Glutamatergic neuron (in vitro differentiated cells): ENCODE measurements at regions not wholly inside any gene's neighbourhood (a gene's known extent, or its start where the extent isn't known, plus 50 kb on each side); places are given as distances from the start of the nearest gene placed in this dataset.

Source experiments
- DNase-seq: peaks from one replicate; pipeline ENCODE4 v3.0.0; 2022
- H3K27ac Mint-ChIP-seq: one replicate; pipeline ENCODE4 v1.8.0; 2020; ENCODE audit warnings: mild to moderate bottlenecking, mixed read lengths, inconsistent platforms; ENCODE audit not compliant: unreplicated experiment
- H3K27me3 Mint-ChIP-seq: one replicate; pipeline ENCODE4 v1.8.0; 2020; ENCODE audit warnings: mild to moderate bottlenecking, moderate library complexity, mixed read lengths, inconsistent platforms; ENCODE audit not compliant: unreplicated experiment
- H3K36me3 Mint-ChIP-seq: one replicate; pipeline ENCODE4 v1.8.0; 2020; ENCODE audit warnings: mild to moderate bottlenecking, mixed read lengths, inconsistent platforms; ENCODE audit not compliant: unreplicated experiment
- H3K4me1 Mint-ChIP-seq: one replicate; pipeline ENCODE4 v1.8.0; 2020; ENCODE audit warnings: mild to moderate bottlenecking, low read depth, mixed read lengths, inconsistent platforms; ENCODE audit not compliant: unreplicated experiment
- H3K4me3 Mint-ChIP-seq: one replicate; pipeline ENCODE4 v1.8.0; 2020; ENCODE audit warnings: mild to moderate bottlenecking, mixed read lengths, inconsistent platforms; ENCODE audit not compliant: unreplicated experiment
- H3K9me3 Mint-ChIP-seq: one replicate; pipeline ENCODE4 v1.8.0; 2020; ENCODE audit warnings: mild to moderate bottlenecking, moderate library complexity, mixed read lengths, inconsistent platforms; ENCODE audit not compliant: unreplicated experiment
- TF ChIP-seq, protein P1 (sequence below): fragments of 200-600 bp; sonication (generic); IDR thresholded peaks from one replicate; pipeline ENCODE4 v1.5.0; 2021; ENCODE audit not compliant: partially characterized antibody, unreplicated experiment

DNA sequence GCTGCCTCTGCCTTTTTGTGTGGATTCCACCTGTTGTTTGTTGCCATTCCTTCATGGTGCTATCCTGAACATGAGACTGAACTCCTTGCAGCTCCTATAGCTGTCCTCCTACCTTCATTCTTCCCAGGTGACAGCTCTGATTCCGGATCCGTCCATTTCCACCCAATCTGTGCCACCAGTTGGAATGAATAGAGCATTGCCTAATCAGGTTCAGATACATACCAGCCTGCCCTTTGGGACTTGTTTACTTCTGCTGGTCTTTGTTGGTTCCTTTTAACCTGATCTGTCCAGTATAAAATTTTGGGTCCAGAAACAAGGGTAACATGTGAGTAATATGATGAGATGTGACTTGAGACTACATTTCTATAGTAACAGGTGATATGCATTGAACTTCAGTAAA lies 136.3 kb upstream of the IGF1 start:
- TF ChIP-seq, protein P1, sequence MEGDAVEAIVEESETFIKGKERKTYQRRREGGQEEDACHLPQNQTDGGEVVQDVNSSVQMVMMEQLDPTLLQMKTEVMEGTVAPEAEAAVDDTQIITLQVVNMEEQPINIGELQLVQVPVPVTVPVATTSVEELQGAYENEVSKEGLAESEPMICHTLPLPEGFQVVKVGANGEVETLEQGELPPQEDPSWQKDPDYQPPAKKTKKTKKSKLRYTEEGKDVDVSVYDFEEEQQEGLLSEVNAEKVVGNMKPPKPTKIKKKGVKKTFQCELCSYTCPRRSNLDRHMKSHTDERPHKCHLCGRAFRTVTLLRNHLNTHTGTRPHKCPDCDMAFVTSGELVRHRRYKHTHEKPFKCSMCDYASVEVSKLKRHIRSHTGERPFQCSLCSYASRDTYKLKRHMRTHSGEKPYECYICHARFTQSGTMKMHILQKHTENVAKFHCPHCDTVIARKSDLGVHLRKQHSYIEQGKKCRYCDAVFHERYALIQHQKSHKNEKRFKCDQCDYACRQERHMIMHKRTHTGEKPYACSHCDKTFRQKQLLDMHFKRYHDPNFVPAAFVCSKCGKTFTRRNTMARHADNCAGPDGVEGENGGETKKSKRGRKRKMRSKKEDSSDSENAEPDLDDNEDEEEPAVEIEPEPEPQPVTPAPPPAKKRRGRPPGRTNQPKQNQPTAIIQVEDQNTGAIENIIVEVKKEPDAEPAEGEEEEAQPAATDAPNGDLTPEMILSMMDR = no peak
- Mint-ChIP-seq H3K27me3 (no peaks in the 10 kb centered on the region), H3K36me3 (no peaks in the 10 kb centered on the region), H3K9me3 (no peaks in the 10 kb centered on the region), H3K27ac (no peak overlapping the region), H3K4me1 (no peaks in the 10 kb centered on the region), H3K4me3 (no peak overlapping the region)
- DNase-seq = no peak

DNA sequence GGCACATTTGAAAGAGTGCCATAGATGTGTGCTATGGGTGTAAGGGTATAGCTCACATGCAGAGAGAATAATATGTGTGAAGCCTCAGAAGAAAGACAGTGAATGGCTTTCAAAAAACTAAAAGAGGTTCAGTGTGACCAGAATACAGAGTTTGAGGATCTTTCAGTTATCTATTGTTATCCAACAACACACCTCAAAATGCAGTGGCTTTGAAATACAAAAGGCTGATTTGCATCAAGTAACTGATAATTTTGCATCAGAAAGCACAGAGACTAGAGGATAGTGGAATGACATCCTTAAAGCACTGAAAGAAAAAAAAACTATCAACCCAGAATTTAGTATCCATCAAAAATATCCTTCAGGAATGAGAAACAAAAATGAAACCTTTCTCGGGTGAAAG lies 131.6 kb upstream of the IGF1 start:
- Mint-ChIP-seq H3K27ac (no peak overlapping the region), H3K9me3 (no peaks in the 10 kb centered on the region), H3K4me3 (no peak overlapping the region), H3K4me1 (no peaks in the 10 kb centered on the region), H3K27me3 (peaks cover 1% of the 10 kb centered on the region), H3K36me3 (no peaks in the 10 kb centered on the region)
- TF ChIP-seq, protein P1 = no peak
- no peak for DNase-seq

DNA sequence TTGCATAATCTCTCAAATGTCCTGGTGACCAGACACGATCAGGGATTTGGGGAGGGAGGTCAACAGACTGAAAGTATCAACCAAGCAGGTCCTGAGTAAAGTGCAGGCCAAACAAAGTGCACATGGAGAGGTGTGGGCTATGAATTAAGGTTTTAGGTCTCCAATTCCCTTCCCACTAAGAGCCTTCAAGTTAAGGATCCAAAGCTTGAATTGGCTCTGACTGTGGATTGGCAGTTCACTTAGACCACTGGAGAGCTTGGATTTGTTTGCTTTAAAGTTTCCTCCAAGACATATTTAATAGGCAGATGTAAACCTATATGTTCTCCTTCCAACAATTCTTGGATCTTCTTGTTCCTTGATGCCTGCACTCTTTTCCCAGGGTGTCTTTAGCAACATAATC lies 129.6 kb upstream of the IGF1 start:
- H3K4me3 Mint-ChIP-seq = no peak overlapping the region
- H3K27ac Mint-ChIP-seq = no peak overlapping the region
- DNase-seq = no peak
- no peaks in the 10 kb centered on the region for H3K4me1 Mint-ChIP-seq
- TF ChIP-seq, protein P1 = no peak
- H3K9me3 Mint-ChIP-seq = no peaks in the 10 kb centered on the region
- H3K27me3 Mint-ChIP-seq = peaks cover 4% of the 10 kb centered on the region
- H3K36me3 Mint-ChIP-seq = no peaks in the 10 kb centered on the region

DNA sequence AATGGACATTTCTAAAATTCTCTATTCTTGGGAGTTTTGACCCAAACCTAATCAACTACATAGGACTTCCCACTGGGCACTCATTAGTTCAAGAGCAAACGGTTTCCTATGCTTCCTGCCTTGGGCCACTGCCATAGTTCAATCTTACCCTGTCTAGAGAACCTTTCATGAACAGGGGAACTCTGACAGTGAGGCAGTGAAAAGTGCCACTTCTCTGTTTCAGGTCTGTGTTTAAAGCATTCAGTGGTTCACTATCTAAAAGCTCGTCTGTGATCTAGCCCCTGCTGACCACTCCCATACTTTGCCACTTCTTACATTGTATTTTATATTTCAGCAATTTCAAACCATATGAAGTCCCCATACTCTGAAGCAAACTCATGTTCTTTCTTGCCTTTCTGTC lies 122.7 kb upstream of the IGF1 start:
- Mint-ChIP-seq H3K4me3 (no peak overlapping the region), H3K9me3 (peaks cover 1% of the 10 kb centered on the region), H3K27ac (no peak overlapping the region), H3K27me3 (peaks cover 4% of the 10 kb centered on the region), H3K4me1 (no peaks in the 10 kb centered on the region), H3K36me3 (no peaks in the 10 kb centered on the region)
- no peak for DNase-seq
- TF ChIP-seq, protein P1 = no peak

DNA sequence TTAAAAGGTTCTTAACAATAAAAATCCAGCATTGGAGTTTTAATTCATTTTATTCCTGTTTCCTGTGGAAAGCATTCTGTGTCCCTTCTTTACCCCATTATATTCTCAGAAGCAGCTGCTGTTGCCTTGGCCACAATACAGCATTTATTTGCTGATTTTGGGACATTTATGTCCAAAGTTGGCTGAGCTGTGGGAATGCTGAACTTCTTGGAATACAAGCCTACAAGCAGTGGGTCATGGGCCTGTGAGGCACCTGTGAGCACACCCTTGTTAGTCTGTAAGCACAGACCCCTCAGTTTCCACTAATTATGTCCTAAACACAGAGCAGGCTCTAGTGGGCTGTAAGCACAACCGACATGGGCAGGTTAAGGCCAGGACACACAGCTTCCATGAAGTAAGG lies 122.2 kb upstream of the IGF1 start:
- TF ChIP-seq, protein P1 = no peak
- peaks cover 1% of the 10 kb centered on the region for H3K9me3 Mint-ChIP-seq
- H3K27me3 Mint-ChIP-seq = peaks cover 4% of the 10 kb centered on the region
- no peaks in the 10 kb centered on the region for H3K4me1 Mint-ChIP-seq
- H3K36me3 Mint-ChIP-seq = no peaks in the 10 kb centered on the region
- DNase-seq = no peak
- no peak overlapping the region for H3K4me3 Mint-ChIP-seq
- no peak overlapping the region for H3K27ac Mint-ChIP-seq
